ENCODE measurements at regions not wholly inside any gene's neighbourhood (a gene's known extent, or its start where the extent isn't known, plus 50 kb on each side); places are given as distances from the start of the nearest gene placed in this dataset.

GRCh38 chr6:170125456-170126300 is 165.2 kb downstream of the DLL1 start:
- H3K4me1 Mint-ChIP-seq (ENCODE audit: low read depth): no peaks in the 10 kb centered on the region
- H3K4me3 Mint-ChIP-seq: no peak overlapping the region
- peaks cover 9% of the 10 kb centered on the region for H3K9me3 Mint-ChIP-seq
- peaks cover 3% of the 10 kb centered on the region for H3K36me3 Mint-ChIP-seq (ENCODE audit: low read depth)
- H3K27ac Mint-ChIP-seq: no peak overlapping the region
- H3K27me3 Mint-ChIP-seq: peaks cover 3% of the 10 kb centered on the region

- H3K9me3 Mint-ChIP-seq: peaks cover 15% of the 10 kb centered on the region
- no peak overlapping the region for H3K4me3 Mint-ChIP-seq
- H3K27me3 Mint-ChIP-seq: peaks cover 3% of the 10 kb centered on the region
- H3K27ac Mint-ChIP-seq: no peak overlapping the region
- H3K4me1 Mint-ChIP-seq (ENCODE audit: low read depth): no peaks in the 10 kb centered on the region
- peaks cover 3% of the 10 kb centered on the region for H3K36me3 Mint-ChIP-seq (ENCODE audit: low read depth)
Observed at GRCh38 chr6:170124836-170125235, 166.0 kb downstream of the DLL1 start.

- no peaks in the 10 kb centered on the region for H3K4me1 Mint-ChIP-seq (ENCODE audit: low read depth)
- H3K27me3 Mint-ChIP-seq: peaks cover 3% of the 10 kb centered on the region
- peaks cover 3% of the 10 kb centered on the region for H3K36me3 Mint-ChIP-seq (ENCODE audit: low read depth)
- H3K9me3 Mint-ChIP-seq: peaks cover 21% of the 10 kb centered on the region
- H3K27ac Mint-ChIP-seq: no peak overlapping the region
- no peak overlapping the region for H3K4me3 Mint-ChIP-seq
Observed at GRCh38 chr6:170124150-170124549, 166.7 kb downstream of the DLL1 start.

- Mint-ChIP-seq H3K4me1 (ENCODE audit: low read depth) (no peaks in the 10 kb centered on the region), H3K36me3 (ENCODE audit: low read depth) (peaks cover 3% of the 10 kb centered on the region), H3K27me3 (peaks cover 3% of the 10 kb centered on the region), H3K4me3 (no peak overlapping the region), H3K27ac (no peak overlapping the region), H3K9me3 (peaks cover 23% of the 10 kb centered on the region)
Observed at GRCh38 chr6:170122651-170123050, 168.2 kb downstream of the DLL1 start.

GRCh38 chr6:170117111-170117972 is 173.5 kb downstream of the DLL1 start:
- H3K4me1 Mint-ChIP-seq (ENCODE audit: low read depth): no peaks in the 10 kb centered on the region
- no peak overlapping the region for H3K4me3 Mint-ChIP-seq
- H3K36me3 Mint-ChIP-seq (ENCODE audit: low read depth): peaks cover 3% of the 10 kb centered on the region
- no peak overlapping the region for H3K27ac Mint-ChIP-seq
- peaks cover 23% of the 10 kb centered on the region for H3K9me3 Mint-ChIP-seq
- H3K27me3 Mint-ChIP-seq: peaks cover 3% of the 10 kb centered on the region

GRCh38 chr6:170116636-170117035 is 174.2 kb downstream of the DLL1 start:
- no peaks in the 10 kb centered on the region for H3K4me1 Mint-ChIP-seq (ENCODE audit: low read depth)
- H3K4me3 Mint-ChIP-seq: no peak overlapping the region
- peaks cover 21% of the 10 kb centered on the region for H3K9me3 Mint-ChIP-seq
- H3K27me3 Mint-ChIP-seq: peaks cover 2% of the 10 kb centered on the region
- H3K36me3 Mint-ChIP-seq (ENCODE audit: low read depth): peaks cover 1% of the 10 kb centered on the region
- no peak overlapping the region for H3K27ac Mint-ChIP-seq

GRCh38 chr6:170114956-170115855 is 175.7 kb downstream of the DLL1 start:
- peaks cover 9% of the 10 kb centered on the region for H3K9me3 Mint-ChIP-seq
- no peak overlapping the region for H3K4me3 Mint-ChIP-seq
- H3K27me3 Mint-ChIP-seq: no peaks in the 10 kb centered on the region
- no peaks in the 10 kb centered on the region for H3K36me3 Mint-ChIP-seq (ENCODE audit: low read depth)
- H3K27ac Mint-ChIP-seq: no peak overlapping the region
- H3K4me1 Mint-ChIP-seq (ENCODE audit: low read depth): no peaks in the 10 kb centered on the region

GRCh38 chr6:170114187-170114945 is 176.5 kb downstream of the DLL1 start:
- Mint-ChIP-seq H3K9me3 (peaks cover 3% of the 10 kb centered on the region), H3K4me3 (no peak overlapping the region), H3K27me3 (no peaks in the 10 kb centered on the region), H3K4me1 (ENCODE audit: low read depth) (no peaks in the 10 kb centered on the region), H3K27ac (no peak overlapping the region), H3K36me3 (ENCODE audit: low read depth) (no peaks in the 10 kb centered on the region)

- no peaks in the 10 kb centered on the region for H3K4me1 Mint-ChIP-seq (ENCODE audit: low read depth)
- no peak overlapping the region for H3K4me3 Mint-ChIP-seq
- H3K36me3 Mint-ChIP-seq (ENCODE audit: low read depth): no peaks in the 10 kb centered on the region
- no peaks in the 10 kb centered on the region for H3K9me3 Mint-ChIP-seq
- H3K27ac Mint-ChIP-seq: no peak overlapping the region
- H3K27me3 Mint-ChIP-seq: no peaks in the 10 kb centered on the region
Observed at GRCh38 chr6:170113141-170113540, 177.7 kb downstream of the DLL1 start.

- no peak overlapping the region for H3K27ac Mint-ChIP-seq
- no peak overlapping the region for H3K4me3 Mint-ChIP-seq
- no peaks in the 10 kb centered on the region for H3K9me3 Mint-ChIP-seq
- H3K36me3 Mint-ChIP-seq (ENCODE audit: low read depth): no peaks in the 10 kb centered on the region
- no peaks in the 10 kb centered on the region for H3K4me1 Mint-ChIP-seq (ENCODE audit: low read depth)
- no peaks in the 10 kb centered on the region for H3K27me3 Mint-ChIP-seq
Observed at GRCh38 chr6:170112583-170112860, 178.4 kb downstream of the DLL1 start.

GRCh38 chr6:170111816-170112582 is 178.9 kb downstream of the DLL1 start:
- Mint-ChIP-seq H3K9me3 (no peaks in the 10 kb centered on the region), H3K27ac (no peak overlapping the region), H3K27me3 (no peaks in the 10 kb centered on the region), H3K36me3 (ENCODE audit: low read depth) (no peaks in the 10 kb centered on the region), H3K4me1 (ENCODE audit: low read depth) (no peaks in the 10 kb centered on the region), H3K4me3 (no peak overlapping the region)

GRCh38 chr6:170111141-170111664 is 179.7 kb downstream of the DLL1 start:
- Mint-ChIP-seq H3K9me3 (no peaks in the 10 kb centered on the region), H3K4me1 (ENCODE audit: low read depth) (no peaks in the 10 kb centered on the region), H3K27me3 (no peaks in the 10 kb centered on the region), H3K4me3 (no peak overlapping the region), H3K27ac (no peak overlapping the region), H3K36me3 (ENCODE audit: low read depth) (no peaks in the 10 kb centered on the region)

GRCh38 chr6:170110201-170111140 is 180.4 kb downstream of the DLL1 start:
- no peak overlapping the region for H3K27ac Mint-ChIP-seq
- no peaks in the 10 kb centered on the region for H3K27me3 Mint-ChIP-seq
- H3K4me3 Mint-ChIP-seq: no peak overlapping the region
- H3K4me1 Mint-ChIP-seq (ENCODE audit: low read depth): no peaks in the 10 kb centered on the region
- H3K36me3 Mint-ChIP-seq (ENCODE audit: low read depth): no peaks in the 10 kb centered on the region
- H3K9me3 Mint-ChIP-seq: no peaks in the 10 kb centered on the region
